HG03196 (cell line): ENCODE measurements at regions not wholly inside any gene's neighbourhood (a gene's known extent, or its start where the extent isn't known, plus 50 kb on each side); places are given as distances from the start of the nearest gene placed in this dataset.

ENCODE experiments used
- ATAC-seq: cut with Tn5 transposase; IDR thresholded peaks from one replicate; pipeline ENCODE4 v1.9.1; 2021; ENCODE audit not compliant: unreplicated experiment

DNA sequence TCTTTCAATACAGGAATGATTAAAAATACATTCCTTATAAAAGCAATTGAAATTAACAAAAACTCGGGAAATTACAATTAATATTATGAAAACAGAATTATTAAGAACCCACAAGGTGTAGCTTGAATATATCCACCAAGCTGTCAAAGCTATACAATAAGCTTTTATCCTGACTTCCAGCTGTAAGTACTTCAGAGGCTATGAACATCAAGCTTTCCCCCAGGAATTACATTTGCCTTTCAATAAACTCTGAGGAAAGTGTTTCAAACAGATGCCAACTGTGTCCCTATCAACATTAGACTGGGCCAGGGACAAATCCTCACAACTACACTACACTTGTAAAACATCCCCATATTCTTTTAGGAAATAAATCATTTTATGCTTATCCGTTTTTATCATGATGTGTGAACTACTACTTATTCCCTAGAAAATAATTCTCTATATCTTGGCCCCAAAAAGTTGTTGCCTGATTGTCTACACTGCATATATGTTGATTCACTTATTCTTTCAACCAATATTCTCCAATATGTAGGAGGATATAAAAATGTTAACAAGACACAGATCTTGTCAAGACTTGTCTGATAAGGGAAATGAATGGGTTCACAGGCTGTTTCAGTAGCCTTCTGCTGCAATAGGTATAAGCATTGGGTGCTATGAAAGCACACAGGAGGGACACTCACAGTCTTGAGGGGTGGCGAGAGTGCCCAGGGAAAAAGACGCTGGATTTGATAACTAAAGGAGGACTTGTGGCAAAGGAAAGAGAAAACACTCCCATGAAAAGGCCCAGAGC is 494.1 kb downstream of the CENPC start:
- no peak for ATAC-seq

DNA sequence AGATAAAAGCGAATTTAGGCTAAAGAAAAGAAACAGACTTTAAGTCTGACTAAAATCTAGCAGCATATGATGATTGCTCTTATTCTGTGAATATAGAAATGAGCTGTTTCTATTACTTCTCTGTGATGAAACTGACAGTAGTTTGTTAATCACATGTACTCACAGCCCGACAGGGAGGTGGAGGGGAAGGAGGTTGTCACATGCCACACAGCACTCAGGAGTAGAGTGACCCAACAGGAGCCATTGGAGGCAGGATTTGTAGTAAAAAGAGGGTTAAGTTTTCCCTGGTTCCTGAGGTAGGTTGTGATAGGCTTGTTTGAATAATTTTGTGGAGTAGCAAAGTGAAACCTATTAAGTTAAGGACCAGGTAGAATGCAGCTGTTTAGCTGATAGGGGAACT is 495.9 kb downstream of the CENPC start:
- no peak for ATAC-seq

- ATAC-seq, result no peak
Observed at GRCh38 chr4:67048530-67048929, 496.8 kb downstream of the CENPC start.

DNA sequence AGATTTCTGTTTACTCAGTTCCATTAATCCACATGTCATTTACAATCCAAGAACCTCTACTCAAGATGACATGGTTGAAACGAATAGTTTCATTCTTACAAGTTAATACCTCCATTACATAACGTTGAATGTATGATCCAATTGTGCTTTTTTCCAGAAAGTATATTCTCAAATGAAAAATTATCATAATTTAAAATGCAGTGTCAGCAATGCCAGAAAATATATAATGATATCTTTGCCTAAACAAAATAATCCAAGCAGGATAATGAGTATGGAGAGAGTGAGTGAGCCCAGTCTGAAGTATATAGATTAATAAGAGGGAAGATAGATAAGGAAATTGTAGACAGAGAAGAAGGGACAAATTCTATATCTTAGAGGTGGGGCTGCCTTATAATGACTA is 505.0 kb downstream of the CENPC start:
- no peak for ATAC-seq

- ATAC-seq, result no peak
Observed at GRCh38 chr4:67038228-67038566, 507.1 kb downstream of the CENPC start.

- no peak for ATAC-seq
Observed at GRCh38 chr4:67037504-67038227, 507.6 kb downstream of the CENPC start.

- ATAC-seq, result no peak
Observed at GRCh38 chr4:67036791-67037190, 508.5 kb downstream of the CENPC start.

- no peak for ATAC-seq
Observed at GRCh38 chr4:67035986-67036385, 509.3 kb downstream of the CENPC start.

DNA sequence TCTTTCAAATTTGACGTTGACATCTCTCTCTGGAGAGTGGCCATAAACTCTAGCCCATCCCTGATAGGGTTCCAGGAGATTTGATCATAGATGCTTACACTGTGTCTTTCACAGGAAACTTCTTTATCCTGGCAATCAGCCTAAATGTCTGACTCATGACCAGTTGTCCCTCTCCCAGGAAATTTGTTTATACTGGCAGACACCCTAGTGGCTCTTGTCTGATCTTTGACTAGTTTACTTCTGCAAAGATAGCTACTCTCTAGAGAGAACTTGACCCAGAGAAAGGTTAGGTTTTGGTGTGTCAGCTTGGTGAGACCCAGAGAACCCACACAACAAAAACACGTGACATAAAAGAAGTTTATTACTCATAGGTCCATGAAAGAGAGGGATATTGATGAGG is 509.8 kb downstream of the CENPC start:
- ATAC-seq, result no peak

GRCh38 chr4:67030636-67031035 is 514.7 kb downstream of the CENPC start:
- ATAC-seq, result no peak

DNA sequence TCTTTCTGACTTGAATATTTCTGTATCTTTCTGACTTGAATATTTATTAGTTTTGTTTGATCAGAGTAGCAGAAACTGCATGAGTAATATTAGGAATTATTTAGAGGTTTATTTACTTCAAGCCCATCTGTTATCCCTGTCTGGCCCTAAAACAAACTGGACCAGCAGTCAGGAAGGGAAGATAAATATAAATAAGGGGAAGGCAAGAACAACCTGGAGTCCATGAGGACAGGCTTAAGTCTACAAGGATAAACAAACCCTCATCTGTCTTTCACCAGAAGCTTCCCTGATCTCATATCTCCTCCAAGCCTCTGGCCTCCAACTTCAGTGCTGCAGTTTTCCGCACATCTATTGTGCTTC is 524.9 kb downstream of the CENPC start:
- ATAC-seq, result no peak

GRCh38 chr4:67019686-67020437 is 525.4 kb downstream of the CENPC start:
- no peak for ATAC-seq

- ATAC-seq, result no peak
Observed at GRCh38 chr4:67014592-67014991, 530.7 kb downstream of the CENPC start.

- ATAC-seq, result no peak
Observed at GRCh38 chr4:67006791-67007190, 538.5 kb downstream of the CENPC start.

- no peak for ATAC-seq
Observed at GRCh38 chr4:66991521-66991920, 553.8 kb downstream of the CENPC start.

GRCh38 chr4:66974665-66975064 is 570.6 kb downstream of the CENPC start:
- no peak for ATAC-seq

DNA sequence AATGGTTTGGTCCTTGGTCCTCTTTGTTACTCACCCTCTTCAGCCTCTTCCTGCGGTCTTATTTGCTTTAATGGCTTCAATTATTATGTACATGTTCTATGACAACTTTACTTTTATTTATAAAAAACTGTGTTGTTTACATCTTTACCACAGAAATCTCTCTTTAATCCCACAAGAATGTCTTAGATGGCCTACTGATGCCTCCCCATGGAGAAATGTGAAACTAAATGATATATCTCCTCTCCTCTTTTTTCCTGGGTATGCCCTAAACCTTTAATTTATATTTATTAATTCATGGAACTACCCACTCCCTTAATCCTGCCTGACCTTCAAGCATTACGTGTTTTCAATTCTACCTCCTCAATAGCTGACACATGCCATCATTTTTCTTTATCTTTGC is 573.2 kb downstream of the CENPC start:
- ATAC-seq, result no peak

GRCh38 chr4:66964467-66964866 is 580.8 kb downstream of the CENPC start:
- ATAC-seq, result no peak

DNA sequence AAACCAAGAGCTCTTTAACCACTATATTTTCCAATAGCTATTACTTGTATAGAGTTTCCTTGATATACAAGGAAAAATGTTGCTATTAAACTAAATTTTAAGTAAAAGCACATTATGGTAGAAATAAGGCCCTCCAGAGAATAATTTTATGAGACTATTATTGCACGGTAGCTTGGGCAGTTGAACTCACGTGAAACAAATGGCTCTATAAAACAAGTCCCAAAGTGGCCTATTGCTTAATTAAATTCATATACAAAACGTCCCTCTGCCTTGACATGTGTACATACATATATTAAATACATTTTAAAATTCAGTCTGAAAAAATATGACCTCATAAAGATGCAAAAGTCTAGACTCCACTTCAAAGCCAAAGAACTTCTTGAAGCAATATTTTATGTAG is 582.2 kb downstream of the CENPC start:
- ATAC-seq, result no peak

- no peak for ATAC-seq
Observed at GRCh38 chr4:66959207-66959606, 586.1 kb downstream of the CENPC start.

DNA sequence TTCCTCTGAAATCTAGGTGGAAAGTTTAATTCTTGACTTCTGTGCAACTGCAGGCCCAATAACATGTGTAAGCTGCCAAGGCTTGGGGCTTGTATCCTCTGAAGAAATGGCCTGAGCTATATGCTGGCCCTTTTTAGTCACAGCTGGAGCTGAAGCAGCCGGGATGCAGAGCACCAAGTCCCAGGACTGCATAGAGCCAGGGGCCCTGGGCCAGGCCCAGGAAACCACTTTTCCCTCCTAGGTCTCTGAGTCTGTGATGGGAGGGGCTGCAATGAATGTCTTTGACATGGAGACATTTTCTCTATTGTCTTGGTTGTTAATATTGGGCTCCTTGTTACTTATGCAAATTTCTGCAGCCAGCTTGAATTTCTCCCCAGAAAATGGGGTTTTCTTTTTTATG is 588.5 kb downstream of the CENPC start:
- ATAC-seq, result no peak

DNA sequence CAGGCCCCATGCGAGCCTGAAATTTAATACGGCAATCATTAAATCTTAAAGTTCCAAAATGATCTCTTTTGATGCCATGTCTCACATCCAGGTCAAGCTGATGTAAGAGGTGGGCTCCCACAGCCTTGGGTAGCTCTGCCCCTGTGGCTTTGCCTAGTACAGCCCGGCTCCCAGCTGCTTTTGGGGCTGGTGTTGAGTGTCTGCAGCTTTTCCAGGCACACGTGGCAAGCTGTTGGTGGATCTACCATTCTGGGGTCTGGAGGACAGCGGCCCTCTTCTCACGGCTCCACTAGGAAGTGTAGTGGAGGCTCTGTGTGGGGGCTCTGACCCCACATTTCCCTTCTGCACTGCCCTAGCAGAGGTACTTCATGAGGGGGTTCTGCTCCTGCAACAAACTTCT is 588.9 kb downstream of the CENPC start:
- no peak for ATAC-seq
